GM12874 (cell line): ENCODE measurements at regions not wholly inside any gene's neighbourhood (a gene's known extent, or its start where the extent isn't known, plus 50 kb on each side); places are given as distances from the start of the nearest gene placed in this dataset.

Experiments
- CTCF ChIP-seq: IDR thresholded peaks from 2 replicates; pipeline ENCODE4 v1.5.1; 2011; ENCODE audit warnings: low read depth, mild to moderate bottlenecking, control low read depth, low read length, moderate library complexity; ENCODE audit not compliant: insufficient read depth

GRCh38 chr5:120098426-120098825, 365.7 kb upstream of the PRR16 start:
- TF ChIP-seq CTCF, result no peak

- no peak for TF ChIP-seq CTCF
Observed at GRCh38 chr5:120098902-120099535, 365.1 kb upstream of the PRR16 start.

GRCh38 chr5:120101771-120102170, 362.3 kb upstream of the PRR16 start:
- TF ChIP-seq CTCF, result no peak

- no peak for TF ChIP-seq CTCF
Observed at GRCh38 chr5:120103495-120103894, 360.6 kb upstream of the PRR16 start.

- TF ChIP-seq CTCF, result no peak
Observed at GRCh38 chr5:120106912-120107525, 357.1 kb upstream of the PRR16 start.

GRCh38 chr5:120108586-120109248, 355.4 kb upstream of the PRR16 start:
- TF ChIP-seq CTCF, result no peak

- no peak for TF ChIP-seq CTCF
Observed at GRCh38 chr5:120122703-120123102, 341.4 kb upstream of the PRR16 start.
